Body of pancreas (tissue), 4 donors: ENCODE measurements at regions not wholly inside any gene's neighbourhood (a gene's known extent, or its start where the extent isn't known, plus 50 kb on each side); places are given as distances from the start of the nearest gene placed in this dataset.

Experiments
- ATAC-seq: fragments of 150-250 bp; one replicate; pipeline ENCODE4 v1.9.1; 2016
- DNase-seq, 4 donors: peaks; one replicate each; pipeline ENCODE4 v3.0.0-alpha.2; 2019
- H3K27ac ChIP-seq, 4 donors: fragments of 200-600 bp; sonication (generic); 1 replicate in 3 of 4; 2 replicates in 1 of 4; pipeline versions ENCODE4 v1.5.1 to v1.6.1; 2016 to 2019; ENCODE audit warnings: mild to moderate bottlenecking in 1 of 4, mixed read lengths in 1 of 4, moderate library complexity in 1 of 4
- H3K27me3 ChIP-seq, 2 donors: fragments of 200-600 bp; sonication (generic); one replicate each; pipeline ENCODE4 v1.6.0; 2016; ENCODE audit warnings: mild to moderate bottlenecking in 1 of 2
- H3K36me3 ChIP-seq, 2 donors: fragments of 200-600 bp; sonication (generic); replicated peaks in 1 of 2; 2 replicates each; pipeline ENCODE4 v1.5.1; 2016; ENCODE audit warnings: low read depth in 2 of 2; ENCODE audit not compliant: insufficient read depth in 1 of 2
- H3K4me1 ChIP-seq: fragments of 200-600 bp; sonication (generic); one replicate; pipeline ENCODE4 v1.6.0; 2016
- H3K4me3 ChIP-seq, 2 donors: fragments of 200-600 bp; sonication (generic); 1 replicate in 1 of 2; 2 replicates in 1 of 2; pipeline ENCODE4 v1.5.1; 2016 to 2019
- H3K9me3 ChIP-seq, 3 donors: fragments of 200-600 bp; sonication (generic); 1 replicate in 2 of 3; 2 replicates in 1 of 3; pipeline ENCODE4 v1.5.1; 2016
- CTCF ChIP-seq, 7 experiments: fragments of 450-650 bp in 4 of 7; fragments of 200-600 bp in 3 of 7; sonication (generic) in 3 of 7; IDR thresholded peaks; one replicate each; pipeline ENCODE4 v1.5.1; 2016 to 2019; ENCODE audit warnings: antibody characterized with exemption in 7 of 7
- POLR2A ChIP-seq, 3 donors: fragments of 450-650 bp; IDR thresholded peaks; one replicate each; pipeline ENCODE4 v1.6.1; 2016; ENCODE audit warnings: antibody characterized with exemption in 3 of 3, mild to moderate bottlenecking in 2 of 3
- WGBS, 2 donors: methylation state at CpG; one replicate each; pipeline ENCODE4 v1.1.5; 2017; 5-methylcytosine and 5-hydroxymethylcytosine counted together
- intact Hi-C: fragments of 100-400 bp; cut with DNase I; formaldehyde crosslinking; loops from one replicate; pipeline ENCODE4 v1.15.1; 2023

DNA sequence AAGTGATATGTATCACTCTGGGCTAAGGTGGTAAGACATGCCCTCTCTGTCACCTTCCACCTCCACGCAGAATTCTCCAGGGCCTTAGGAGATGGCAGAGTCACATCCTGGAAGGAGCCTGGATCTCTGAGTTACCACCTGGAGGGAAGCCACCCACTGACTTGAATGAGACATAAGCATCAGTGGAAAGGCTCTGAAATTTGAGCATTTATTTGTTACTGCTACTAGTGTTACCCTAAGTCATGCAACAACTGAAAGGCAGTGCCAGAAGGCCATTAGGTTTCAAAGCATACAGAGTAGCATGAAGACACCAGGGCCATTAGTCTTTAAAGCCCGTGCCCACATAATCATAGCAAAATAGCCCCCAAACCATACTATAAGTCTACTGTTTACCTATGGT lies 230.3 kb upstream of the IRF2BP2 start:
- ATAC-seq (no peak), DNase-seq (no peak)
- Histone ChIP-seq H3K36me3 (no peaks in the 10 kb centered on the region), H3K9me3 (no peaks in the 10 kb centered on the region), H3K27me3 (no peaks in the 10 kb centered on the region), H3K27ac (no peak overlapping the region), H3K4me1 (peaks cover 18% of the 10 kb centered on the region), H3K4me3 (no peak overlapping the region)
- 90 to 93% methylated on average over 2 of the region's 2 CpGs for WGBS, 2 donors
- intact Hi-C loops = no loop called here
- TF ChIP-seq CTCF (IDR thresholded peaks at IDR 0.05) (no peak), POLR2A (IDR thresholded peaks at IDR 0.05) (no peak)

DNA sequence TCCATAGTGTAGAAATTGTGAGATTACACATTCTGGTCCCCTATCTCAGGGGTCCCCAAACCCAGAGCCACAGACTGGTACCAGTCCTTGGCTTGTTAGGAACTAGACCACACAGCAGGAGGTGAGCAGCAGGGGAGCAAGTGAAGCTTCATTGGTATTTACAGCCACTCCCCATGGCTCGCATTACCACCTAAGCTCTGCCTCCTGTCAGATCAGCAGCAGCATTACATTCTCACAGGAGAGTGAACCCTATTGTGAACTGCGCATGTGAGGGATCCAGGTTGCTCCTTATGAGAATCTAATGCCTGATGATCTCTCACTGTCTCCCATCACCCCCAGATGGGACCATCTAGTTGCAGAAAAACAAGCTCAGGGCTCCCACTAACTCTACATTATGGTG lies 229.7 kb upstream of the IRF2BP2 start:
- TF ChIP-seq CTCF (IDR thresholded peaks at IDR 0.05) (no peak), POLR2A (IDR thresholded peaks at IDR 0.05) (no peak)
- intact Hi-C loops = no loop called here
- Histone ChIP-seq H3K4me3 (no peak overlapping the region), H3K36me3 (no peaks in the 10 kb centered on the region), H3K9me3 (no peaks in the 10 kb centered on the region), H3K27ac (no peak overlapping the region), H3K27me3 (no peaks in the 10 kb centered on the region), H3K4me1 (peaks cover 12% of the 10 kb centered on the region)
- WGBS, 2 donors = 80 to 100% methylated on average over 1 to 2 of the region's 2 CpGs
- DNase-seq (no peak), ATAC-seq (no peak)

GRCh38 chr1:234838820-234839219 lies 228.8 kb upstream of the IRF2BP2 start:
- no peak overlapping the region for H3K4me3 ChIP-seq
- peaks cover 11% of the 10 kb centered on the region for H3K4me1 ChIP-seq
- no peak for TF ChIP-seq POLR2A (IDR thresholded peaks at IDR 0.05)
- no peak for TF ChIP-seq CTCF (IDR thresholded peaks at IDR 0.05)
- no peaks in the 10 kb centered on the region for H3K27me3 ChIP-seq
- H3K36me3 ChIP-seq = no peaks in the 10 kb centered on the region
- intact Hi-C loops = no loop called here
- DNase-seq (no peak), ATAC-seq (no peak)
- no peaks in the 10 kb centered on the region for H3K9me3 ChIP-seq
- H3K27ac ChIP-seq = no peak overlapping the region
- 72 to 77% methylated on average over 1 of the region's 1 CpG for WGBS, 2 donors

- intact Hi-C loops = no loop called here
- Histone ChIP-seq H3K4me1 (peaks cover 11% of the 10 kb centered on the region), H3K4me3 (no peak overlapping the region), H3K27ac (no peak overlapping the region), H3K36me3 (no peaks in the 10 kb centered on the region), H3K27me3 (no peaks in the 10 kb centered on the region), H3K9me3 (no peaks in the 10 kb centered on the region)
- ATAC-seq (no peak), DNase-seq (no peak)
- TF ChIP-seq CTCF (IDR thresholded peaks at IDR 0.05) = no peak
- no peak for TF ChIP-seq POLR2A (IDR thresholded peaks at IDR 0.05)
- 100% methylated on average over 1 of the region's 1 CpG; no CpG with 5 or more reads in 1 of the 2 donors for WGBS, 2 donors
These were observed 228.2 kb upstream of the IRF2BP2 start for GRCh38 chr1:234838182-234838581.

- Histone ChIP-seq H3K36me3 (no peaks in the 10 kb centered on the region), H3K27ac (no peak overlapping the region), H3K4me3 (no peak overlapping the region), H3K9me3 (no peaks in the 10 kb centered on the region), H3K4me1 (peaks cover 11% of the 10 kb centered on the region), H3K27me3 (no peaks in the 10 kb centered on the region)
- no peak for TF ChIP-seq POLR2A (IDR thresholded peaks at IDR 0.05)
- TF ChIP-seq CTCF (IDR thresholded peaks at IDR 0.05) = no peak
- ATAC-seq (no peak), DNase-seq (no peak)
- intact Hi-C loops = no loop called here
These were observed 227.7 kb upstream of the IRF2BP2 start for GRCh38 chr1:234837713-234838112.
